ENCODE measurements at regions not wholly inside any gene's neighbourhood (a gene's known extent, or its start where the extent isn't known, plus 50 kb on each side); places are given as distances from the start of the nearest gene placed in this dataset.

GRCh38 chr14:97995038-97995437 is 1197.9 kb downstream of the VRK1 start:
- ATAC-seq: no peak
- H3K4me2 ChIP-seq (ENCODE audit: low read depth, low read length): no peak overlapping the region
- no peak overlapping the region for H3K9ac ChIP-seq (ENCODE audit: insufficient read depth, low read depth, low read length)
- peaks cover 100% of the 10 kb centered on the region for H3K9me3 ChIP-seq (ENCODE audit: low read length)
- no peaks in the 10 kb centered on the region for H3K4me1 ChIP-seq (ENCODE audit: insufficient read depth, low read length)
- no peaks in the 10 kb centered on the region for H3K79me2 ChIP-seq (ENCODE audit: insufficient read depth, low read length)
- DNase-seq (ENCODE audit: low spot score): no peak
- H4K20me1 ChIP-seq (ENCODE audit: insufficient read depth, low read length): no peaks in the 10 kb centered on the region
- H3K27me3 ChIP-seq (ENCODE audit: control insufficient read depth in 1 of 2, insufficient read depth in 2 of 2, low read length in 2 of 2): no peaks in the 10 kb centered on the region
- BruUV-seq (replicated peaks): no TSS peak
- CTCF ChIA-PET (ENCODE audit: low intra/inter-chr PET ratio, low total read pairs): no interaction called here
- H2AFZ ChIP-seq (ENCODE audit: low read length): no peak overlapping the region
- H3K36me3 ChIP-seq (replicated peaks in 1 of 2; ENCODE audit: control insufficient read depth in 1 of 2, insufficient read depth in 2 of 2, low read length in 2 of 2): no peaks in the 10 kb centered on the region
- in situ Hi-C loops (cut with HindIII; ENCODE audit: extremely low pct_ligation_motif_present, low pct_unique_long_range_greater_than_20kb) (loop anchor here (25.0 kb wide), 1 partner anchor 1267 kb away; the partner anchor contains the start of gene BCL11B), intact Hi-C loops (cut with micrococcal nuclease; ENCODE audit: unreplicated experiment) (no loop called here)
- H3K27ac ChIP-seq (ENCODE audit: extremely low read length, insufficient read depth, low read length): no peak overlapping the region
- FAIRE-seq: no peak
- POLR2A ChIA-PET: no interaction called here
- no peak overlapping the region for H3K4me3 ChIP-seq (replicated peaks in 1 of 3; ENCODE audit: insufficient read depth in 1 of 3, low read depth in 2 of 3, low read length in 3 of 3)
- WGBS (ENCODE audit: low lambda C conversion rate): 20% methylated on average over 2 of the region's 2 CpGs
- no peak for TF ChIP-seq HDAC6 (IDR thresholded peaks at IDR 0.05; ENCODE audit: low read depth, low read length)
- TF ChIP-seq ATF5 (CRISPR knock-in tag; IDR thresholded peaks at IDR 0.05; ENCODE audit: low read depth): no peak
- TF ChIP-seq, protein P1, sequence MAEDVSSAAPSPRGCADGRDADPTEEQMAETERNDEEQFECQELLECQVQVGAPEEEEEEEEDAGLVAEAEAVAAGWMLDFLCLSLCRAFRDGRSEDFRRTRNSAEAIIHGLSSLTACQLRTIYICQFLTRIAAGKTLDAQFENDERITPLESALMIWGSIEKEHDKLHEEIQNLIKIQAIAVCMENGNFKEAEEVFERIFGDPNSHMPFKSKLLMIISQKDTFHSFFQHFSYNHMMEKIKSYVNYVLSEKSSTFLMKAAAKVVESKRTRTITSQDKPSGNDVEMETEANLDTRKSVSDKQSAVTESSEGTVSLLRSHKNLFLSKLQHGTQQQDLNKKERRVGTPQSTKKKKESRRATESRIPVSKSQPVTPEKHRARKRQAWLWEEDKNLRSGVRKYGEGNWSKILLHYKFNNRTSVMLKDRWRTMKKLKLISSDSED (CRISPR knock-in tag; IDR thresholded peaks at IDR 0.05): no peak
- no peak for TF ChIP-seq ZBTB2 (CRISPR knock-in tag; IDR thresholded peaks at IDR 0.05; ENCODE audit: low read depth)
- TF ChIP-seq ZFP1 (CRISPR knock-in tag; IDR thresholded peaks at IDR 0.05): no peak
- TF ChIP-seq ZNF562 (CRISPR knock-in tag; IDR thresholded peaks at IDR 0.05; ENCODE audit: borderline replicate concordance): no peak
- TF ChIP-seq RXRB (CRISPR knock-in tag; IDR thresholded peaks at IDR 0.05; ENCODE audit: borderline replicate concordance): no peak
- no peak for TF ChIP-seq GLI4 (CRISPR knock-in tag; IDR thresholded peaks at IDR 0.05; ENCODE audit: borderline replicate concordance)
- no peak for TF ChIP-seq MYNN (CRISPR knock-in tag; IDR thresholded peaks at IDR 0.05; ENCODE audit: low read depth)
- TF ChIP-seq JARID2 (CRISPR knock-in tag; IDR thresholded peaks at IDR 0.05; ENCODE audit: insufficient replicate concordance): no peak
- no peak for TF ChIP-seq EHMT2 (IDR thresholded peaks at IDR 0.05; ENCODE audit: borderline replicate concordance, low read depth, low read length)
- TF ChIP-seq, protein P2, sequence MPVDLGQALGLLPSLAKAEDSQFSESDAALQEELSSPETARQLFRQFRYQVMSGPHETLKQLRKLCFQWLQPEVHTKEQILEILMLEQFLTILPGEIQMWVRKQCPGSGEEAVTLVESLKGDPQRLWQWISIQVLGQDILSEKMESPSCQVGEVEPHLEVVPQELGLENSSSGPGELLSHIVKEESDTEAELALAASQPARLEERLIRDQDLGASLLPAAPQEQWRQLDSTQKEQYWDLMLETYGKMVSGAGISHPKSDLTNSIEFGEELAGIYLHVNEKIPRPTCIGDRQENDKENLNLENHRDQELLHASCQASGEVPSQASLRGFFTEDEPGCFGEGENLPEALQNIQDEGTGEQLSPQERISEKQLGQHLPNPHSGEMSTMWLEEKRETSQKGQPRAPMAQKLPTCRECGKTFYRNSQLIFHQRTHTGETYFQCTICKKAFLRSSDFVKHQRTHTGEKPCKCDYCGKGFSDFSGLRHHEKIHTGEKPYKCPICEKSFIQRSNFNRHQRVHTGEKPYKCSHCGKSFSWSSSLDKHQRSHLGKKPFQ (CRISPR knock-in tag; IDR thresholded peaks at IDR 0.05; ENCODE audit: insufficient replicate concordance): no peak
- TF ChIP-seq NR2C2 (CRISPR knock-in tag; IDR thresholded peaks at IDR 0.05; ENCODE audit: borderline replicate concordance): no peak
- no peak for TF ChIP-seq POLR2AphosphoS2 (IDR thresholded peaks at IDR 0.05; ENCODE audit: low read depth, low read length)
- no peak for TF ChIP-seq MIER3 (CRISPR knock-in tag; IDR thresholded peaks at IDR 0.05; ENCODE audit: borderline replicate concordance)
- TF ChIP-seq IKZF5 (CRISPR knock-in tag; IDR thresholded peaks at IDR 0.05): no peak
- no peak for TF ChIP-seq ZNF432 (CRISPR knock-in tag; IDR thresholded peaks at IDR 0.05; ENCODE audit: borderline replicate concordance)

All from HepG2 (cell line).